Loucy (cell line): ENCODE measurements at regions not wholly inside any gene's neighbourhood (a gene's known extent, or its start where the extent isn't known, plus 50 kb on each side); places are given as distances from the start of the nearest gene placed in this dataset.

Experiments used
- CTCF ChIP-seq: fragments of 200-600 bp; sonication (generic); conservative IDR thresholded peaks from 2 replicates; pipeline ENCODE4 v1.5.1; 2014; ENCODE audit warnings: mild to moderate bottlenecking, antibody characterized with exemption, low read length
- EZH2phosphoT487 ChIP-seq: fragments of 200-600 bp; IDR thresholded peaks from 2 replicates; pipeline ENCODE4 v1.6.1; 2018; ENCODE audit warnings: antibody characterized with exemption, mild to moderate bottlenecking, moderate library complexity, borderline replicate concordance

GRCh38 chr14:38430522-38430921, 174.6 kb upstream of the CLEC14A start:
- TF ChIP-seq CTCF (no peak), EZH2phosphoT487 (no peak)
